Body of pancreas (tissue), 4 donors: ENCODE measurements at regions not wholly inside any gene's neighbourhood (a gene's known extent, or its start where the extent isn't known, plus 50 kb on each side); places are given as distances from the start of the nearest gene placed in this dataset.

Experiments
- ATAC-seq: fragments of 150-250 bp; one replicate; pipeline ENCODE4 v1.9.1; 2016
- DNase-seq, 4 donors: peaks; one replicate each; pipeline ENCODE4 v3.0.0-alpha.2; 2019
- H3K27ac ChIP-seq, 4 donors: fragments of 200-600 bp; sonication (generic); 1 replicate in 3 of 4; 2 replicates in 1 of 4; pipeline versions ENCODE4 v1.5.1 to v1.6.1; 2016 to 2019; ENCODE audit warnings: mild to moderate bottlenecking in 1 of 4, mixed read lengths in 1 of 4, moderate library complexity in 1 of 4
- H3K27me3 ChIP-seq, 2 donors: fragments of 200-600 bp; sonication (generic); one replicate each; pipeline ENCODE4 v1.6.0; 2016; ENCODE audit warnings: mild to moderate bottlenecking in 1 of 2
- H3K36me3 ChIP-seq, 2 donors: fragments of 200-600 bp; sonication (generic); replicated peaks in 1 of 2; 2 replicates each; pipeline ENCODE4 v1.5.1; 2016; ENCODE audit warnings: low read depth in 2 of 2; ENCODE audit not compliant: insufficient read depth in 1 of 2
- H3K4me1 ChIP-seq: fragments of 200-600 bp; sonication (generic); one replicate; pipeline ENCODE4 v1.6.0; 2016
- H3K4me3 ChIP-seq, 2 donors: fragments of 200-600 bp; sonication (generic); 1 replicate in 1 of 2; 2 replicates in 1 of 2; pipeline ENCODE4 v1.5.1; 2016 to 2019
- H3K9me3 ChIP-seq, 3 donors: fragments of 200-600 bp; sonication (generic); 1 replicate in 2 of 3; 2 replicates in 1 of 3; pipeline ENCODE4 v1.5.1; 2016
- CTCF ChIP-seq, 7 experiments: fragments of 450-650 bp in 4 of 7; fragments of 200-600 bp in 3 of 7; sonication (generic) in 3 of 7; IDR thresholded peaks; one replicate each; pipeline ENCODE4 v1.5.1; 2016 to 2019; ENCODE audit warnings: antibody characterized with exemption in 7 of 7
- POLR2A ChIP-seq, 3 donors: fragments of 450-650 bp; IDR thresholded peaks; one replicate each; pipeline ENCODE4 v1.6.1; 2016; ENCODE audit warnings: antibody characterized with exemption in 3 of 3, mild to moderate bottlenecking in 2 of 3
- WGBS, 2 donors: methylation state at CpG; one replicate each; pipeline ENCODE4 v1.1.5; 2017; 5-methylcytosine and 5-hydroxymethylcytosine counted together
- intact Hi-C: fragments of 100-400 bp; cut with DNase I; formaldehyde crosslinking; loops from one replicate; pipeline ENCODE4 v1.15.1; 2023

GRCh38 chr11:12617632-12618031 lies 56.6 kb upstream of the TEAD1 start:
- Histone ChIP-seq H3K27ac (no peak overlapping the region), H3K36me3 (no peaks in the 10 kb centered on the region), H3K27me3 (no peaks in the 10 kb centered on the region), H3K4me1 (no peaks in the 10 kb centered on the region), H3K4me3 (no peak overlapping the region), H3K9me3 (no peaks in the 10 kb centered on the region)
- no peak for TF ChIP-seq CTCF (IDR thresholded peaks at IDR 0.05)
- TF ChIP-seq POLR2A (IDR thresholded peaks at IDR 0.05), result no peak
- intact Hi-C loops, result no loop called here
- no peak for DNase-seq
- no peak for ATAC-seq
- 79 to 80% methylated on average over 3 of the region's 3 CpGs for WGBS, 2 donors

- H3K27me3 ChIP-seq, result no peaks in the 10 kb centered on the region
- H3K36me3 ChIP-seq, result no peaks in the 10 kb centered on the region
- no peak for DNase-seq
- H3K4me3 ChIP-seq, result no peak overlapping the region
- intact Hi-C loops, result no loop called here
- no peak overlapping the region for H3K27ac ChIP-seq
- ATAC-seq, result no peak
- H3K9me3 ChIP-seq, result no peaks in the 10 kb centered on the region
- TF ChIP-seq CTCF (IDR thresholded peaks at IDR 0.05), result no peak
- no peak for TF ChIP-seq POLR2A (IDR thresholded peaks at IDR 0.05)
- no peaks in the 10 kb centered on the region for H3K4me1 ChIP-seq
- WGBS, 2 donors, result 59 to 82% methylated on average over 2 of the region's 2 CpGs
Measured at GRCh38 chr11:12618743-12619540, 55.3 kb upstream of the TEAD1 start.

- H3K27ac ChIP-seq, result no peak overlapping the region
- H3K4me3 ChIP-seq, result no peak overlapping the region
- intact Hi-C loops, result no loop called here
- H3K9me3 ChIP-seq, result no peaks in the 10 kb centered on the region
- DNase-seq, result no peak
- ATAC-seq, result no peak
- H3K36me3 ChIP-seq, result no peaks in the 10 kb centered on the region
- H3K4me1 ChIP-seq, result no peaks in the 10 kb centered on the region
- TF ChIP-seq POLR2A (IDR thresholded peaks at IDR 0.05) (no peak), CTCF (IDR thresholded peaks at IDR 0.05) (no peak)
- 30 to 47% methylated on average over 1 of the region's 1 CpG for WGBS, 2 donors
- no peaks in the 10 kb centered on the region for H3K27me3 ChIP-seq
Measured at GRCh38 chr11:12623869-12624268, 50.4 kb upstream of the TEAD1 start.
